Dermis blood vessel endothelial cell (primary cell): ENCODE measurements at regions not wholly inside any gene's neighbourhood (a gene's known extent, or its start where the extent isn't known, plus 50 kb on each side); places are given as distances from the start of the nearest gene placed in this dataset.

Experiments
- DNase-seq: peaks from one replicate; pipeline ENCODE4 v3.0.0; 2010

DNA sequence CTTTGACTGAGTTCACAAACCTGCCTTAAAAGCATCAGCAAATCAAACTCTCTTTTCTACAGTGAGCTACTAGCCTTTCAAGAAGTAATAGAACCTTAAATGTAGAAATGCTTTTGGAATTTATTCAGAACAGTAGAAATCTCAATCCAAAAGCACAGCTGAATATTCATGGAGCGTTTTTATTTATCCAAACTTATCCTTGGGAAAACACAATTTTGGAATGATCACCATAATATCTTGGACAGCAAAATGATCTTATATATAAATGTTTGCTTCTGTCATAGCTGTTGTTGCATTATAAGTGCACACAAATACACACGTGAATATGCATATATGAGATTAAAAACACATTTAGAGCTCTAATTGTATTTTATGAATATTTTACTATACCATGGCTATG, 747.3 kb upstream of the PIK3C3 start:
- DNase-seq: no peak

DNA sequence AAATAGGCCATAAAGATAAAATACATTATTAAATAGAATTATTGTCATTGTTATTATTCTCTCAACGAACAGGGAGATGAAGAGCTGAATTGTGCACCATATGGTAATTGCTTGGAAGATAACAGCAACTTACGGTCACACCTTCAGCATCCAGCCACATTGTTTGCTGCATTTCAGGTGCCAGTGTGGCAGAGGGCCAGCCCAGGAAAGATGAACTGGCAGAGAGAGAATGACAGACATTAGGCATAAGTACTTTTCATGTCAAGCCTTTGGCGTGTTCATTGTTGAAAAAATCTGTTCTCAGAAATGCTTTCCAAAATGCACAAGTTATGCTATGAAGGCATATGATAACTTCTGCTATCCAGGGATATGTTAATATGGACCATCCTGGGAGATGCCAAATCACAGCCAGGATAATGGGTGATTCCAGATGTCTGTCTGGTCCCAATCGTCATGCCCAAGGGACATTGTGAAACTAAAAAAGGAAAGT, 748.6 kb upstream of the PIK3C3 start:
- no peak for DNase-seq

DNA sequence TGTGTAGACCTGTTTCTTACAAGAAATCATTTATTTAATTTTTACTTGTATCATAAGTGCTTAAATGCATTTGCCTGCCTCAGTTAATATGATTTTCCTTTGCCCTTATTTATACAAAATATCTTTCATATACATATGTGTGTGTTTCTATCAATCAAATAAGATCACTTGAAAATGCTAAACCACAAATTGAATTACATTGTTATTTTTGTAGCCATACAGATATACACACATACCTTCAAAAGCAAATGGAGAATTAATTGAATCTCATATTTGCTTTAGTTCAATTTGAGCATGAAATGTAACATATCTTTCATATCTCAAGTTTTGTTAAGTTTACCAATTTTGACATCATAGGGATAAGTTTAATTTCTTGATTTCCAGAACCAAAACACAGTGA, 755.8 kb upstream of the PIK3C3 start:
- no peak for DNase-seq

DNA sequence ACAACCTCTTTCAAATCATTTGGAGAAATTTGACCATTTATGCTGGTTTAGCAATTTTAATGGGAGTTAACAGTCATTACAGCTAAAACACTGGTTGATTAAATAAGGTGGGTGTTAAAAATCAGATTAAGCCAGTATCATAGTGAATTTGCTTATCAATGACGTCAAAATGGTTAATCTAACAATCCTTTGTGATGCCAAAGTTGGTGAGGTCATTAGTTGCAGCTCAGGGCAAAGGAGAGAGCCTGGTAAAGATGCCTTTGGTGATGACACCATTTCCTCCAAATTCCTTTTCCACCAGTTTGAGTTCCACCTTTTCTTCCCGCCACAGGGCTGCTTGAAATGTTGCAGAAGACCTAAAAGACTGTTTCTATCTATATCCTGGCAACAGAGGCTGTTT, 757.1 kb upstream of the PIK3C3 start:
- DNase-seq: no peak

DNA sequence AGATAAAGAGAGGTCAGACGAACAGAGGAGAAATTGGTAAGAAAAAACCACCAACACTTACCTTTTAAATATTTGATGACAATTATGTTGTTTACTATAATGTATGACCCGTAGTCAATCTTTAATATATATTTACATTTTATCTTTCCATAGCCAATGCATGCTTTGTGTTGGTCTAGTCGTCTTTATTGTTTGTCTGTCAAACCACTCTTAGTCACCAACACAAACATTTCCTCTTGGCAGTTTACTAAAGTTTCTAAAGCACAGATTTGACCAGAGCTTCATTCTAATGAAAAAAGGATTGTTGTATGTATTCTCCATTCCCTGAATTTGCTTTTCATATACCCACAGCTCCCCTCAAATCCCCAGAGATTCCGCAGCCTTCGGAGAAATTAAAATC, 784.7 kb upstream of the PIK3C3 start:
- DNase-seq: no peak

DNA sequence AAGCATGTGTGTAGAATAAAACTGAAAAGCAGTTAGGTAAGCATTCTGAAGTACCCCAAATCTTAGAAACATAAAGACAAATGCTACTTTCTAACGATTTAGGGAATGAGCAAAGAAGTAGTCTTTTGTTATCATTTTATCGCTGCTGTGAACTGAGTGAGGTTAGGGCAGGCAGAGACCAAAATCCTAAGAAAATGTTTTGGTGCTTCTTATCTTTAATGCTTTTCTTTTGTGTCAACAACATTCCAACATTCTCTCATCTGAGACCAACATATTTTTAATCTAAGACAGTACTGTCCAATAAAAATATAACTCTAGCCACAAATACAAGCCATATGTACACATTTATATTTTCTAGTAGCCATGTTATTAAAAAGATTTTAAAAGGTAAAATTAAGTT, 789.4 kb upstream of the PIK3C3 start:
- no peak for DNase-seq

DNA sequence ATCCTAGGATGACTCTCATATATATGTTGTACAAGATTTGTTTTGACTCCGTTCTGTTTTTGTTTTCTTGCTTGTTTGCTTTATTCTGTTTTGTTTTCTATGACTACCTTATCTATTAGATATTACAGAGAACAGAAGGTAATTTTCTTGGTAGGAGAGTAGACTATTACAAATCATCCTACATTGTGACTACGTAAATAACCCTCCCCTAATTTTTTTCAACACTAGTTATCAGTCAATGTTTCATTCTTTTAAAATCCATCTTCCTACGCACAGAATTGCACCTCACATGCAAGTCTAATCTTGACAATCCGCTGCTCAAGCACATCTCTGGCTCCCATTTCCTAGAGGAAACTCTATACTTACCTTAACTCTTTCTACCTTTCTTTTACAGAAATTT, 792.3 kb upstream of the PIK3C3 start:
- DNase-seq: no peak

DNA sequence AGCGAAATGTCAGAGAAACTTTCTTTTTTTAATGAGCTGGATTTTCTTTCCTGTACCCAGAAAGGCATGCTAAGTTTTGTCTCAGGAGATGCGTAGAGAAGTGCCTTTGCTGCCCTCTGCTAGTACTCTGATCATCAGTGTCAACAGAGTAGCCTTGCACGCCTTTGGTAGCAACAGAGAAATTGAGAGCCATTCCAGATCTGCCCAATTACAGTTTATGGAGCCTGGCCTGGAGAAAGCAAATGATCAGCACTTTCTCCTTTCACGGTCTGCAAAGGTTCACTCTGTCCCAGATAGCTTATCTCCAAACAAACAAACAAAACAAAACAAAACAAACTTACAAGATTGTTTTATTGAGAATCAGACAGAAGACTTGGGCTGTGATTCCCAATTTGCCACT, 792.8 kb upstream of the PIK3C3 start:
- DNase-seq: no peak

DNA sequence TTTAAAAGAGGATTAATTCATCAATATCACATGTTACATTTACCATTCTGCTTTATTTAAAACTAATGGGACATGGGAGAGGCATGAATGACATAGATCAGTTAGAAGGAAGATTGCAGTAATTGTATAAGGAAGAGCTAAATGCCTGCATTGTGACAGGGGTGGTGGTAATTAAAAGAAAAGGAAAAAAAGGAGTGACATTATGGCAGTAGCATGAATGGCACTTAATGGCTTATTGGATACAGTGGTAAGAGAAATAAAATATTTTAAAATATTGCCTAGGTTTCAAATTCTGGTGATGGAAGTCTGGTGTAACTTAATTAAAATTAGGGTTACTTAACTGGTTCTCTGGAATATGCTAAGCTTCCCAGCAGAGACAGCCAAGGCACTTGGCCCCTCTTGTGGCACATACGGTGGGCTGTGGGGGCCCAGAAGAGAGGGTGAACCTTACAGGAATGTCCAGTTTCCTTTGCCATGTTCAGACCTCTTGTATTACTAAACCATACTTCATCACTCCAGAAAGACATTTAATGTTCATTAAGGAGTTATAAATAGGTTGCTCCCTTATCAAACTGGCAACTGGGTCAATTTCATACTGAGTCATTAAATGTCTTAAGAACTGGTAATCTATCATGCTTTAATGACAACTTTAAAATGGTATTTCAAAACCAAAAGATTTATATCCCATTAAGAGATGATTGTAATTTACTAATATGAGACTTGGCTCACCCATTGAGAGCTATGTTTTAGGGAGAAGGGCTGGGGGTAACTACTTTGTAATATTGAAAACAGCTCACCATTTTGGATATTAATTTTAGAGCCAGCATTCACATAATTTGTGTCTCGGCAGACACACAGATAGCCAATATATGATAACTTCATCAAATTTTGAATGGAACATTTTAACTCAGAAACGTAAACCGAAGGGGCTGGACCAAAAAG, 798.9 kb upstream of the PIK3C3 start:
- no peak for DNase-seq

DNA sequence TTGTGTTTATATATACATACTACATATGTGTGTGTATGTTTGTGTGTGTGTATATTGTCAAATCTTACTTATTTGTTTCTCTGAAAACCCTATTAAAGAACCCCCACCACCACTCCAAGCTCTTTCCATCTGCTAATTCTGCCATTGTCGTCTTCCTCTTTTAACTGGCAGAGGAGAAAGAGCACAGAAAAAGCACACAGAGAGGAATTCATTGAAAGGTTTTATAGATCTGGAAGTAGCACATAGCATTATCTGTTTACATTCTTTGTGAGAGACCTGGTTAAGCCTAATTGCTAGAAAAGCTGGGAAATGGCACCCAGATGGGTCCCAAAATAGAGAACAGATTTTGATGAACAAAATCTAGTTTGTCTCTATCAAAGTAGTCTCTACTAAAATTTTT, 800.0 kb upstream of the PIK3C3 start:
- no peak for DNase-seq

DNA sequence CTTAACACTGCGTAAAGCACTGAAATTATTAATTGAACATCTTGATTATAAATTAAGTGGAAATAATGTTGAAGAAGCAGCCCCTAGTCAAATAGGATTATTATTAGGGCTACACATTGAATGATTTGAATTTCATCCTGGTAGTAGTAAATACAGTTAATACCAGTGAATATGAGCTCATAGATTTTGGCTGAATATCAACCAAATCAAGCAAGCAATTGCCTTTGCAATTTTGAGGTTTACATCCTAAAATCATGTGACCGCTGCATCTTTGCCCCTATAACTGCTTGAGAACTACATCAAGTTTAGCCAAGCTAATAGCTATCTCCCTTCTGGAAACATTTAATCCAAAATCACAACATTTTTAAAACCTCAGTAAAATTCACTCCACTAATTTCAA, 801.2 kb upstream of the PIK3C3 start:
- no peak for DNase-seq

DNA sequence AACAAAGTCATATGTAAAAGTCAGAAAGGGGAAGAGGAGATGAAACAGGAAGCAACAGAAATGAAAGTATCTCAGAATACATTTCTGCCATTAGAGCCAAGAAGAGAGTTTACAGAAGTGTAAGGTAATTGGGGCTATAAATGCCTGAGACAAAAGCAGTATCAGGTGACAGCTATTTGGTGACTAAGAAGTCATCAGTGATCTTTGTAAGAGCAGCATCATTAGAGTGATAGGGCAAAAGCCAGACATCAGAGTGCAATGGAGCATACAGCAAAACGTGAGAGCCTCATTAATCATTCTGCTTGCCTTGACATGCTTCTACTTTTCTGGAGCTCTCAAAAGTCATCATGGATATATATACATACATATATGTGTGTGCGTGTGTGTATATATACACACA, 804.7 kb upstream of the PIK3C3 start:
- DNase-seq: no peak

DNA sequence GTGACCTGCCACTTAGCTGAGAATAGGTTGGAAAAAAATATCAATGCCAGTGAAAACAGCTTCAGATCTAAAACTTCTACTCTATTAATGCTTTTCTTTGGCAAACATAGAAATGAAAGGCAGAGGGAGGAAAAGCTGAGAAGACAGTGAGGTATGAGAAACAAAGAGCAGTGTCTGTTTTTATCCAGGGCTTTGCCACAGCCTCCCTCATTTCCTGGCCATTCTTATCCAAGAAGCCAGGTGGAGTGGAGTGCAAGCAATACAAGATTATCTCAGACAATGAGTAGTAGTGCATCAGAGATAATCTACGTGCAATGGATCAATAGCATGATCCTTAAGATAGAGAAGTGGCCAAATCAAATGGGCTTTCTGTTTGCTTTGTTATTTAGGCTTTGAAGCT, 808.7 kb upstream of the PIK3C3 start:
- no peak for DNase-seq

DNA sequence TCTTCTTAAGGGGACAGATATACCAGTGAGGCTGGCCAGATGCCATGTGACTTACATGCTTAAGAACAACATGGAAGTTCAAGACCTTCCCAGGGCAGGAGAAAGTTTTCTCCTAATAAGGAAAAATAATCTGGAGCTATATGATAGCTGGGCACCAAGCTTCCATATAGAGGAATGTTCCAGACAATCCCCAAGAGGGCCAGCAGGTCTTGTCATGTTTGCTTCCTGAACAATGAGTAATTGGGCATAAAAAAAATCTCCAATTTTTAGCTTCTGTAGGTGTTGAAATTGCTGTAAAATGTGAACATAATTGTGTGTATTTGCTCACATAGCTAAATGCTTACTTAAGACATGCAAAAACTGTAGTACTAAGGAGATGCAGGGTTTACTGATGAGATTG, 809.5 kb upstream of the PIK3C3 start:
- DNase-seq: no peak

DNA sequence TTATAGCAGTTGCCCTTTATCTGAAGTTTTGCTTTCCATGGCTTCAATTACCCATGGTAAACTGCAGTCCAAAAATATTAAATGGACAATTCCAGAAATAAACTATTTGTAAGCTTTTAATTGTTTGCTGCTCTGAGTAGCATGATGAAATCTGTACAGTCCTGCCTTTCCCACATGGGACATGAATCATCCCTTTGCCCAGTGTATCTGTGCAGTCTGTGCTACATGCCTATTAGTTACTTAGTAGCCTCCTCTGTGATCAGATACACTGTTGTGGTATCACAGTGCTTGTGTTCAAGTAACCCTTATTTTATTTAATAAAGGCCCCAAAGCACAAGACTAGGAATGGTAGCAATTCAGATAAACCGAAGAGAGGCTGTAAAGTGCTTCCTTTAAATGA, 810.6 kb upstream of the PIK3C3 start:
- no peak for DNase-seq

DNA sequence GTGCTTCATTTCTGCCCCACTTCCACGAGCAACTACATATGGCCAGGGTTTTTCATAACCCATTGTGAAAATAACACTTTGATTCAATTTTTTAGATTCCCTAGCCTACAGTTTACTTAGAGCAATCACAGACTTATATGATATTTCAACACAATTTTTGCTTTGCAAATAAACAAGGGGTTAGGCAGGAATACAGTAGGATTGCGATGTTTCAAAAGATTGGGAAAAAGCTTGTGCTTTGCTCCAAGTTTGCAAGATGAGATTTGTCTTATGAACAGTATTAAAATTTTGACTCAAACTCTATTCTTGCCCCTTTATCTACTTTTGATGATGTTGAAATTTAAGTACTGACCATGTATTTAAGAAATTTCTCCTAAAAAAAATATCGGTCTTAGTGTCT, 814.5 kb upstream of the PIK3C3 start:
- no peak for DNase-seq

DNA sequence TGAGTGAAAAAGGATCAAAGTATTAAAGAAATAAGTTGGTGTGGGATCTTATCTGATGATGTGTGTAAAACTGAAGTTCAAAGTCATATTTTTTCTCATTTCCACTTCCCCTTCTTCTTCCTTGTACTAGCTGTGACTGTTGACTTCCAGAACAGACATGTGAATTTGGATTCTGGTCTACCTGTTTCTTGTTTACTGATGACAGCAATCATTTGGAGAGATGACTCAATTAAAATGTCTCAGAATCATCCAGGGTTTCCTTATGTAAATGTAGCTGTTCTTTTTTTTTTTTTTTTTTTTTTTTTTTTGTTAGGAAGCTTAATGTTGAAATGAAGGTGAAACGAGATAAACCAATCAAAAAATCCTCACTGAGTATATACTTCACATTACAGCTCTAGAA, 819.9 kb upstream of the PIK3C3 start:
- no peak for DNase-seq

DNA sequence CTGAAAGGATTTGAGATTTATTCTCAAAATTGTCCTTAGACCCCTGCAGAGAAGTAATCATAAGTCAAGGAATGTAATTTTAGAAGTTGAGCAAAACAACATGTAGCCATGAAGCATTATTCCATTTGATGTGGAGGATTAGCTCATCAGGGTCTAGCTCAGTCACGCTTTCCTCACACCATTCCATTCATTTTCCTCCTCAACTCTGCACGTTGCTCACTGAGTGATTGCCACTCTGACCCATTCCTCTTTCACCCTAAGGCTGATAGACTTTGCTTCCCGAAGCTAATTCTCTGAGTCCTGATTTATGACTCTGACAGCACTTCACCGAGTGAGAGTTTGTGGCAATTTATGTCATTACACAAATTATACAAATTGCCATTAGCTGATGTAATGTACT, 820.6 kb upstream of the PIK3C3 start:
- DNase-seq: no peak

DNA sequence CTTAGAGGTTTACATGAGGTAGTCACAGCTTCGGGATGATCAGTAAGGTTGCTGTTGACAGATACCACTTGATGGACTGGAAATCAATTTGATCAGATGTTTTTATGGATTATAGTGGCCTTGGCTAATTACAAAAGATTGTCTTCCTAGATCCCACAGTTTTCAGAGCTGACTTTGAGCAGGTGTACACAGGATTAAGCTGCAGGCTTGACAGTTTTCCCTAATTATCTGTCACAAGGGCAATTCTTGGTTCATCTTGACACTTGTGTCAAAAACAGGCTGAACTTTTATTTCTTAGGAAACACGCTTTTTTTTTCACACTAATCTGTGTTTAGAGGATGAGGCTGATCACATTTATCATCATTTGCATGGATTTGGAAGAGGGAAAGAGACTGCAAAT, 824.0 kb upstream of the PIK3C3 start:
- DNase-seq: no peak

DNA sequence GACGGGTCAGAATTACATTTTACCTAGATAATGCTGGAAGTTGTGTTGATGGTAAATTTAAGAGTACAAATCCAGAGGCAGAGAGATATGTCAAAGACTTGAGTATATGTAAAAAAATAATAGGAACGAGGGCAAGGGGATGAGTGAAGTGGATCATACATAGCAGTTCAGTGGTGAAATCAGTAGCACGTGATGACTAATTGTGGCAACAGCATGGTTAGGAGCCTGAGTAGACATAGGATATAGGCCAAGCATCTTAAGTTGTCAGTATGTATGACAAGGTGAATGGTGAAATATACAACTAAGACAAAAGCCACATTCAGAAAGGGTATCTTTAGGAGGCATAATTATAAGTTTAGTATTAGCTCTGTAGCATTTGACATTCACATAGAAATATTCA, 826.5 kb upstream of the PIK3C3 start:
- DNase-seq: no peak

DNA sequence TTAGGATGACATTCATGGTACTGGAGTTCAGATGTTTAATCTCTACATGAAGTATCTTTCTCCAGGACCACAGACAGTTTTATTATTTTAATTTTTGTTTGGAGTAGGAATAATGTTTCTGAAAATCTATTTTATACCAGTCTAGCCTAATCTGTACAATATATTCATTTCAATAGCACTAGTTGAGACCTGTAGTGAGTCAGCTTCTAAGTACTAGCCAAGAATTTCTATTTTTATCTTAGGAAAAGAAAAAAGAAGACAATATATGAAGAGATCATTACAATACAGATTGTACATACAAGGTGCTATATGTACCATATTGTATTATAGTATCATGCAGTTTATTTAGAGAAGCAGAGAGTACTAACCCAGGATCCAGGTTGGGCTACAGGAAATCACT, 826.9 kb upstream of the PIK3C3 start:
- no peak for DNase-seq

DNA sequence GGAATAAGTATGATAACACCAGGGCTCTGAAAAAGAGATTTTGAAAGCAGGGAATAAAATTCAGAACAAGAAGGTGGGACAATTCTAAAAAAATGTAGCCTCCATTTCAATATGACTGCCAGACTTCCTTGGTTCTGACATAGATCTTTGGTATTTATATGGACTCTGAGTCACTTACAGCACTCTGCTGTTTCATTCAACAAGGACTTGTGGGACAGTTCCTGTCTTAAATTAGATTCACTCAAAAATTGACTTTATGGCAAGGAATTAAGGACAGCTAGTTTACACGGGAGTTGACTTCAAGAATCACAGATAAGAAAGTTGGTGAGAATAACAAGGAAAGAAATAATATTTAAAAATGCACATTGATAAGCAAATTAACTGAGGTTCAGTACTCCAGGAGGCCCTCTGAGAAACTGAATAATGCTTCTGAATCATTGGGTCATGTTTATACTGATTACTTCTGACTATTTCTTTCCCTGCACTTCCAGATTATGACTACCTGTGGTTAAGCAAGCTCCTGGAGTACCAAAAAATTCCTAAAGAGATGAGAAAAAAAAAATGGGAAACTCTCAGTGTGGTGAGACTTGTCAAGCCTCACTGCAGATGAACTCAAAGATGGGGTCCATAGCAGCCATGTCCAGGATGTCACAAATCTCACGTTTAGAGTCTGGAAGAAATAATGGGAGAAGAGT, 828.3 kb upstream of the PIK3C3 start:
- no peak for DNase-seq

DNA sequence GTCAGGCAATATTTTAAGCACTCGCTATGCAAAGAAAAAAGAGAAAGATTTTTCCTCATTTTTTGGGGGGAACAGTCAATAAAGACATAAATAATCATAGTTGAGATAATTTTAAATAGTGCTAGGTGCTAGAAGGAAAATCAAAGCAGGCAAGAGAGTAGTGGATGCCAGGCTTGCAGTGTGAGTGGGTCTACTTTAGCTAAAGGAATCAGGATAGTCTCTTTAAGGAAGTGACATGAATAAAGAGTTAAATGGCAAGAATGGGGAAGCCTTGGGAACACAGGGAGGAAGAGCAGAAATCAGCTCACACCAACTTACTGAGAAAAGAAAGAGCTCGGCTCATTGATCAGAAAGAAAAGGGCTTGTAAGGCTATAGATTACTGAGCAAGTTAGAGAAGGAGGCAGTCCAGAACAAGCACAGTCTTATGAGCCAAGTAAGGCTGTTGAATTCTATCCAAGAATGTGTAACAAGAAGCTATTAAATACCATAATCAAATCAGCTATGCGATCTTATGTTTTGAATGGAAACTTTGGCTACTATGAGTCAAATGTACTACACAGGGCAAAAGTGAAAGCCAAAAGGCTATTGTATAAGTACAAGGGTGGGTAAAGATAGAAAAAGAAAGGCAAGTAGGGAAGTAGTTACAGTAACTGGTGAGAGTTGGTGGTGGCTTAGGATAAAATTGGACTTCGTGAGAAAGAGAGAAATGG, 833.8 kb upstream of the PIK3C3 start:
- no peak for DNase-seq

DNA sequence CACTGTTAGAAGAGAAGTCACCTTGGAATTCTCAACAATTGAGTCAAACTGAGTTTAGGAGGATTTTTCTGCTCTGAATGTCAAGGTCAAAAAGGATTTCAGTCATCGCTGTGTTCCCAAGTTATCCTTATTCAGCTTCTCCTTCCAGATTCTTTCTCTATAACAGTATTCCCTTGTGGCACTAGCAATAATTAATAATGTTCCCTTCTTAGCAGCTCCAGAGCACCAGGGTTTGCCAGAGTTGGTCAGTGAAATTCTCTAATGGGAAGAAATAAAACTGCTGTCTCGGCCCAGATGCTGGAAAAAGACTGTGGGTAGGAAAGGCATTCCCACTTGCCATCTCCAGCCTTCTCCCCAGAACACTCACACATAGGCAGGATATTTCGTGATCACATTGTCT, 836.0 kb upstream of the PIK3C3 start:
- no peak for DNase-seq
